Stimulated activated CD8-positive, alpha-beta memory T cell treated with anti-CD3 and anti-CD28 coated beads, Interleukin-4, amount 100 ng/mL, for 48 hours (primary cell): ENCODE measurements at regions not wholly inside any gene's neighbourhood (a gene's known extent, or its start where the extent isn't known, plus 50 kb on each side); places are given as distances from the start of the nearest gene placed in this dataset.

Experiments
- DNase-seq: peaks from one replicate; pipeline ENCODE4 v3.0.0-alpha.2; 2020

DNA sequence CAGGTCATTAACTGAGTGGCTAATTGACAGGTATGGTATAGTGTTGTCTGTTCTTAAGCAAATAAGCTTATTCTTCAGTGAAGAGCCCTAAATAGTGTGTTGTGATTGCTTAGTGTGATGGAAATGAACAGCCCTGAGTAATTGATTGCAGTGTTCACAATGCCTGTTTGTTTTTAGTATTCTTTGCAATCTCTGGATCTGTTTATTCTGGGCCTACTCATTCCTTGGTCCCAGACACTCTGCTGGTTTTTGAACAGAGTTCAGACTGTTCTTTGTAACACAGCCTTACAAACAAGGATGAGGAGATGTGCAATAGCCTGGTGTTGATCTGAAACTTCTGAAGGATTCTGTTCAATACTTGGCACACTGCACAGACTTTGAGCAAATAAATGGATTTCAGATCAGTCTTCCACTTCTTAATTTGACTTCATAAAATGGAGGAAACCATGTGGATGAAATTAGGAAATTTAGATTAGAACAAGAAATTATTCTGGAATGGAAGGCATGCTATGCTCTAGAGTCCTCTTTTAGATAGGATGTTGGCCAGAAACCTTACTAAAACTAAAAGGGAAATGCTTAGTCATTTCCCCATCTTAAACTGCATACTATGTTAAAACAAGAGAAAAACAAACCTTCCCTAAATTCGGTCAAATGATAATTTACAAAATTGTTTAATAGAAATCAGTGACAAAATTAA is 444.2 kb upstream of the SEMA3D start:
- no peak for DNase-seq

DNA sequence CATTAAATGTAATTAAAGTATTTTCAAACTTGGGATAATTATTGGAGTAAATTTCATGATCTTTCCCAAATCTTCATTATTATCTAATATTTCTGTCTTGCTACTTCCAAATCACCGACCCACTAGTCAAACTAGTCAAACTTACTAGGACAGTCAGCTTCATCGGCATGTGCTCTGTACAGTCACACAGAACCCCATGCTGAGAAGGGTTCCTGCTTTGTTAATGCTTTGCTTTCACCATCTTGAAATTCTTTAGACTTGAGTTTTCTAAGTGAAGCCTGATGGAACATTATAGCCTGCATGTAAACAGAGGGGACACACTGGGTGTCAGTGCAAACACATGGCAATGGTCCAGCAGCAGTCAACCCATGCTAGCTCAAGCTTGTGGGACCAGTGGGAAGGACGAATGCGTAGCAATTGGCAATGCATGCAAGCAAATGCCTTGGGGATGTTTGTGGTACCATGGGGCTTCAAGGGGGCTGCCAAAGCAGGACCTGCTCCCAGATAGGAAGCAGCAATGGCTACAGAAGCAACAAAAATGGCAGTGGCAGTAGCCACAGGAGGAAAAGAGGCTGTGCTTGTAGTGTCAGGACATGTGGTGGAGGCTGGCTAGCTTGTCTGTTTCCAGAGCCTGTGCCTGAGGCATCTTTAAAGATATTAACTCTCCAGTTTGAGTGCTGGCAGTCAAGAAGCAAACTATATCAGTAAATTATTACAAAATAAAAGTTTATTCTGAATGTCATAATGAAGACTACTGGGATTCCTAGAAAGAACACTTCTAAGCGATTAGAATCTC is 441.1 kb upstream of the SEMA3D start:
- DNase-seq: no peak

DNA sequence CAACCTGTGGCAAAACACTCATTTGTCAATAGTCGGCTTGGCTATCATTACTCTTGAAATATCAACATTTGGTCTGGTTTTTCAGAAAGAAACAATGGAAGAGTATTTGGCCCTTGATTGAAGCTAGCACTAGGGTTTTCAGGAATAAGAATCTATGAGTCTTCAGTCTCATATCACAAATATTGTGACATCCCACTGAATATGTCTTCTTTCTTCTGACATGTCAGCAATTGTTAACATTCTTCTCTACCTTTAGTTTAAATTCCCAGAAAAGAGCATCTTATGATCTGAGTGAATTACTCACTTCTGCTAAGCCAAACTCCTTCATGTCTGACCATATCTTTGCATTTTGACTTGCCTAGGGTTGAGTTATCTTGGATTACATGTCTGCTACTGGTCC is 435.2 kb upstream of the SEMA3D start:
- DNase-seq: no peak

DNA sequence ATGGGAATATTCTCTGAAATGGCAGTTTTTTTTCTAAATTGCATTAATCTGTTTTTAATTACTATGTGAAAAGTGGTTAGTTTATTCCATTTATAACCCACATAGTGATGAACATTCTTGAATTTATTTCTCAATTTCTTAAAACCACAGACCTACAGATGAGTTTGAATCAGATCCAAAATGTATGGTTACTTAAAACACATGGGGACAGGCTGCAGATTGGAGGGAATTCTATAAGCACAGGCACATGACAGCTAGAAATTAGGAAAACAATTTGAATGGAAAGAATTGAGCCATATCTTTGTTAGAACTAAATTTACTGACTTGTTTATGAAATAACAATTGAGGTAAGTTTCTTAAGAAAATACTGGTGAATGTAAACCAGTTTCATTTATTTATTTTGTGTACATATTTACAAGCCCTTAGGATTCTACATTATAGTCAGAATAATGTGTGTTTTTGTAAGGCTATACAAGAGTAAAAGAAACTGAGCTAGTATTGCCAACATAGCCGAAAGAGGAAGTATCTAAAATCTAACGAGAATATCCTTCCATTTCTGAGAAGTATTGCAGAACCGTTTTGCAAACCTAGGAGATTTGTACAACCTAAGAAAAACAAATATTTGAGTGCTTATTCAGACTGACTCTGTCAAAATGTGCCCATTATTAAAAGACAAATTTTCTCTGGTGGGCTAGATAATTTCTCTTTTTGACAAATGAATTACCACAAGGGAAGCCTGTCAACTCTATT is 434.3 kb upstream of the SEMA3D start:
- no peak for DNase-seq

DNA sequence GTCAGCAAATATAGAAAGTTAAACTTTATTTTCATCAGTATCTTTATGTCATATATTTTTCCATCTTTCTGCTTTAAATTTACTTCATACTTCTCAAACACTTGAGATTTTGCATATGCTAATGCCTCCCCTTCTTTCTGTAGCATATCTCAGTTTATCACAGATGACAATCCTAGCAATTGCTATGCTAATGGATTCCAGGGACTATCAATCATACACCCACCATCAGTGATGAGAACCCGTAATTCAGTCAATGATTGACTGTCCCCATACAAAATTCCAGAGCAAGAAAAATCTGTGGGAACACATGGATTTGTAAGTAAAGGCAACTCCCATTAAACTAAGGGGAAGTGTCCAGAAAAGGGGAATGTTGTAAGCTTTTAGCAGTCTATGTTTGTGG is 432.4 kb upstream of the SEMA3D start:
- no peak for DNase-seq

DNA sequence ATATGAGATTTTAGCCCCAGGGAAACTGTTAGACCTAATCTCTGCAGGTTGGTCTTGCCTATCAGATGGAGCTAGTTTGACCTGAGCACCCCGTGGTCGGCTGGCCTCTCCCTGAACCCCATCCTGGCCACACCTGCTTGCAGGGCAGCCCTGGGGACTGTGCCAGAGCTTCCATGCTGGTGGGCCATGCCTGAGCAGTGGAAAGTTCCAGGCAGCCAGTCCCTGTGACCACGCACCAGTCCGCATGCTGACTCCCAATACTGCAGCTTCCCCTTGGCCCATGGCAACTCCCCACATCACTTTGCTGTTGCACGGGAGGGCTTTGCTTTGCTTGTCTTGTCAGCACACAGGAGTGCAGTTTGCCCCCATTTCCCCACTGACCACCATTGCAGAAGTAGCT is 427.8 kb upstream of the SEMA3D start:
- no peak for DNase-seq

DNA sequence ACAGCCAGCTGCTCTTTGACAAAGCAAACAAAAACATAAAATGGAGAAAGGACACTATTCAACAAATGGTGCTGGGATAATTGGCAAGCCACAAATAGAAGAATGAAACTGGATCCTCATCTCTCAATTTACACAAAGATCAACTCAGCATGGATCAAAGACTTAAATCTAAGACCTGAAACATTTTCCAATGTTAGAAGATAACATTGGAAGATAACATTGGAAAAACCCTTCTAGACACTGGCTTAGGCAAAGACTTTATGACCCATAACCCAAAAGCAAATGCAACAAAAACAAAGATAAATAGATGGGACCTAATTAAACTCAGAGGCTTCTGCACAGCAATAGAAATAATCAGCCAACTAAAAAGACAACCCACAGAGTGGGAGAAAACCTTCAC is 425.7 kb upstream of the SEMA3D start:
- DNase-seq: no peak

DNA sequence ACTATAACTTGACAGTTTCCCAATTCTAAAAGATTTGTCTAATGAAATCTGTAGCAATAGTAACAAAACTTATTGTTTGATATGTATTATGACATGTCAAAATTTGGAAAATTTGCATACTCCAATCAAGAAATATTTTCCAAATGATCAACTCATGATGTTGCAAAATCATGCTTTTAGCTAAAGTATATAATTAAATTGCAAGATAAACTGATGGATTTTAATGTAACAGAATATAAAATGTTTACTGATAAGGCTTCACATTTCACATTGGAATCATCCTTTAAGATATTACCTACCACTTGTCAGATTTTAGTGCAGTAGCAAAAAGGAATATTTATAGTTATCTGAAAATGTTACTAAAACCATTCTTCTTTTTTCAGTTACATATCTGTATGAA is 421.9 kb upstream of the SEMA3D start:
- DNase-seq: no peak

DNA sequence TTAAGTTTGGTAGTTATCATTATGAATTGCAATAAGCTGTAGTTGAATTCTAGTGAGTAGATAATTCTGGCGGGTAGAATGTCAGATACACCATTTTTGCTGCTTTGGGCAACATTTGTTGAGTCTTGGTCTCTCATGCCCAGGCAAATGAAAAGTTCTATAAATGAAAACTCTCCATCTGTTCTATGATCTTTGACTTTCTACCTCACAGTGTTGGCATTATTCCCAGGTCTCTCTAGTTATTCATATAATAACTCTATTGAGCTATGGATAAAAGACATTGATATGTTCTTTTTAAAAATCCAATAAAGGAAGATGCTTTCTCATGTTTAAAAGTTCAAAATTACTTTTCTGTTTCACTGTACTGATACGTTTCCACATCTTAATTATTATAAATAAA is 415.3 kb upstream of the SEMA3D start:
- DNase-seq: no peak

DNA sequence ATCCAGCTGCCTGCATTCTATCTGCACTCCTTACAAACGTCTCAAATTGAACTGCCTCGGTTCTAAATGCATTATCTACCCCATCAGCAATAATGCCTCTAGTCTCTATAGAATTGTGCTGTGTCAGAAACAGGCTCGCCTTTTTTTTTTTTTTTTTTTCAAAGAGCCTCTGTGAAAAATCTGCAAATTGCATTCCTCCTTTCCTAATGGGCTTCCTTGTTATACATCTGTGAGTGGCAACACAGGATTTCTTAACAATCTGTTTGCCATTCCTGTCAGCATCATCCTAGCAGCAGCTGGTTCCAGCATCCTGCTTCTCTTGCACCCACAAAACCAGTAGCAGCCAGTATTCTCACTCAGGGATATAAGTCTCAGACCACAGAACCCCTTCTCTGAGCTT is 413.5 kb upstream of the SEMA3D start:
- DNase-seq: no peak

DNA sequence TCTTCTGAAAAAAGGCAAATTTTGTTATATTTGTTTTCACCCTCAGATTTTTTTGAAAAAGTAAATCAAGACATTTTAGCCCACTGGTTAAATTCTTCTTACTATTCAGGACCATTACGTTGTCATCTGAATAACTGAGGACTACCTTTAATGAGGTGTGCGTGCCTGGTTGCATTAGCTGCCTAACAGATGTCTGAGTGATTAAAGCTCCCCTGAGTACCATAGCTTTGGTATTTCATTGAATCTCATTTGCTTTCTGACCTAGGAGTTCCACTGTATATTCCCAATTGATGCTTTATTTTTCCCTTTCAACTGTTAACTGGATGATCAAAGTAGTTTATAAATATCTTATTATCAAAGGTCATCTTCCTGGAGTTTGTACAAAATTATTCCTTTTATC is 410.0 kb upstream of the SEMA3D start:
- no peak for DNase-seq

DNA sequence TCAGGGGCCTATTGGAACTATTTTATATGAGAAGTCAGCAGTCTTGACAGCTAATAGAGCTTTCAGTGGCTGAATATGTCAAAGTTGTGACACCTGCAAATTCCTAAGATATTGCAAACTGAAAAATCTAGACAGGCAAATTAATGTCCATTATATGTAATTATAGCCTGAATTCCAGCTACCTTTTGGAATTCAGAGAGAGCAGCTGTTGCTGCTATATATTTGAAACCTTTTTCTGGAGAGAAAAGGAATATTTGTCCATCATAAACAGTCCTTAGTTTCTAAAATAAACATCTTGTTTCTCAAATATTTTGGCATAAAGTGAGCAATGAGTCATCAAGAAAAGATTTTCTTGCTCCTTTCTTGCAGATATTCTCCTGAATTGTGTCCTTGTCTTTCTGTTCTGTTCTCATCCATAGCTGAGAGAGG is 408.9 kb upstream of the SEMA3D start:
- DNase-seq: no peak

DNA sequence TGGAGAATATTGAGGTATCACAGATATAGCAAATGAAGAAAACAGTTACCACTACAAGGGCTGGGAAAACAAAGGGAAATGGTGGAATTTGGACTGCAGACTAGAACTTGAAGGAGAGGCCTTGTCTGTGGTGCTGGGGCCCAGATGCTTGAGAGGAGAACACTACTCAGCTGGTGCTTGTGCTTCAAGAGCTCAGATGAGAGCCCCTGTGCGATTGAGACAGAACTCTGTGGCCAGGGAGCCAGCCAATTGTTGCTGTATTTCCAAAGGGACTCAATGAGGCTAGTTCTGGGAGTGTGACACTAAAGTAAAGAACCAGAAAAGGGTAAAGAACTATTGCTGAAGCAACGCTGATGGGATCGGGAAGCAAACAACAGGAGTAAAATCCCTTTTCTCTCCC is 406.5 kb upstream of the SEMA3D start:
- DNase-seq: no peak

DNA sequence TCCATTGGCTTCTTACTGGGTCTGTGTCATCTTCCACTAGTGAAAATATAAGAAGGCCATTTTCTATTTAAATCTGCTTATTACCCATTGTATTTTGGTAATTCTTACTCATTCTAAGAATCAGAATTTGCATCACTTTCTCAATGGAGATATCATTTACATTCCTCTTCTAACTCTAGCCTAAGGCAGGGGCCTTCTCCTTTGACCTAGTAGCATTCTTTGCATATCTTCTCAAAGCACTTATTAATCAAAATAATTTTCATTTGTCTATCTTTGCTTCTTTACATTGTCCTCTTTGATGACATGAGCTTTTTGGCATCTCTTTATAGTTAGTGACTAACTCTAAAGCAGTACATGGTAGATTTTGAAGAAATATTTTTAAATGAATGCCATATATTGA is 400.9 kb upstream of the SEMA3D start:
- DNase-seq: no peak

DNA sequence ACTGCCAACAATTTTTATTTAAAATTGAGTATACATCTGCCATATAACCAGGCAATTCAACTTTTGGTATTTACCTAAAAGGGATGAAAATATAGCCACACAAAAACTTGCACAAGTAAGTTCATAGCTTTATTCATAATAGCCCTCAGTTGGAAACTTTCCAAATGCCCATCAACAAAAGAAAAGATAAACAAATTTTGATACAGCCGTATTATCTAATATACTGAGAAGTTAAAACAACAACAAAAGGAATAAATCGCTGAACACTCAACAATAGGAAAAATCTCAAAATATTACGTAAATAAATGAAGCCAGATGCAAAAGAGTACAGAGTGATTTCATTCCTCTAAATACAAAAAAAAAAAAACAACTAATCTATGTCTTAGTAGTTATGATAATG is 399.2 kb upstream of the SEMA3D start:
- DNase-seq: no peak

DNA sequence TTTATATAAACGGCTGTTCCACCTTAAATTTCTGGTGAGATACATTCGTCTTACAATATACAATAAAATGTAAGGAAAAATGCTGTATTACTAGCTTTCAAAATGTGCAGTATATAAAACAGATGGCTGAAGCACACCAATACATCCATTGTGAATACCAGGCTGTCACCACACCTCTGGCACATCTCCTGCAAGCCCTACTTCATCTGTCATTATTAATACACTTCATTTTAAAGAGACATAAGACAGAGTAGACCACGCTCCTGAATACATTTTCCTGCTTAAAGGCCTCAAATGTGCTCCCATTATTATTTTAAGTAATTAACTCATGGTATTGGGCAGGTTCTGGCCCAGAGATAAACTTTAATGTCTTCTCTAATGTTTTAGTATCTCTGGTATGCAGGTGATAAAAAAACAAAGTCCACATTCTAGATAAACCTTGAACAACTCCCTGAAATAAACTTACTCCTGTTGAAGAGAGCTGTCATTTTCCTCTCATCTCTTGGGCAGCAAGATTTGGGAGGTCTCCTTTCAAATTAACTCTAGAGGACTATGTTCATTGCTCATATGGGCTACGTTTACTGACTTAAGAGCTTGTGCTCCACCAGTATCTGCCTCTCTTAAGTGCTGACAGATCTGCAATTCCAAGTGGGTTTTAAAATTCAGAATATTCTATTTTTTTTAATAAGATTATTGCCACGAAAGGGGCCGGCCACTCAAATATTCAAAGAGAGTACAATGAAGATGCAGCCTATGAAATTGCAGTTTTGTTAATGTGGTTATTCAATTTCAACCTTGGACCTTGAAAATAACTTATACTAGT is 396.5 kb upstream of the SEMA3D start:
- DNase-seq: no peak

DNA sequence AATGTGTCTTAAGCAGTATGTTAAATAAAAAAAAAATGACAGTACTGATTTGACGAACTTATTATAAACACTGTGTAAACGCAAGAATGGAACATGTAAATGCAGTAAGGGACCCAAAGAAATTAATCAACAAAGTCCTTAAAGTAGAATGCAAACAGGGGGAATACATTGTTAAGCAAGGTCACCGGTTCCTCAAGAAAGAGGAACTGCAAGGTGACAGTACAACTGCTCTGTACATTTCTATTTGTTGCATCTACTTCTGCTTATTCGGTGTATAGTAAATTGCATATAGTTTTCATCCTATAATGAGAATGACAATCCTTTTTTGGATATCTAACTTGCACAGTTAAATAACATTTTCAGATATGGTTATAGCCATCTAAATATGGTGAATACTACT is 387.0 kb upstream of the SEMA3D start:
- no peak for DNase-seq

DNA sequence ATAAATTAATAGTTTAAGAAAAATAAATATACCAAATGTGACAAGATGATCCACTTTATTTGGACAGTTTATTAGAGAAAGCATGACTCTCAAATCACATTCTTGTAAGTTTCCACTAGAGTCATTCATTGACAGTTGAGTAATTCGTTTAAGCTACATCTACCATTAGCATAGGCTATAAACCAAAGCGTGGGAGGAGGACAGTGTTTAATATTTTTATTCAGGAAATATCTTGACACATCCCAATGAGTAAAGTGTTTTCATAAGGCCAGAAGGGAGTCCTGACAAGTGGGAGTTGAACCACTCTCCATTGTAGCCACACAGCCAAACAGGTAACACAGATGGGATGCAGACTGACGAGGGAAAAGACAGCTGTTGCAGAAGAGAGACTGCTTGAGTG is 386.5 kb upstream of the SEMA3D start:
- DNase-seq: no peak

DNA sequence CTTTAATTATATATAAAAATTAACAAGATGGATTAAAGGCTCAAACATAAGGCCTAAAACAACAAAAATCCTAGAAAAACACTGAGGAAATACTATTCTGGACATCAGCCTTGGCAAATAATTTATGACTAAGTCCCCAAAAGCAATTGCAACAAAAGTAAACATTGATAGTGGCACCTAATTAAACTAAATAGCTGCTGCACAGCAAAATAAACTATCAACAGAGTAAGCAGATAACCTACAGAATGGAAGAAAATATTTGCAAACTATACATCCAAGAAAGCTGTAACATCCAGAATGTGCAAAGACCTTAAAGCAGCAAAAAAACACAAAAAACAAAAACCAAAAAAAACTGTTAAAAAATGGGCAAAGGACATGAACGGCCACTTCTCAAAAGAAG is 384.0 kb upstream of the SEMA3D start:
- no peak for DNase-seq

DNA sequence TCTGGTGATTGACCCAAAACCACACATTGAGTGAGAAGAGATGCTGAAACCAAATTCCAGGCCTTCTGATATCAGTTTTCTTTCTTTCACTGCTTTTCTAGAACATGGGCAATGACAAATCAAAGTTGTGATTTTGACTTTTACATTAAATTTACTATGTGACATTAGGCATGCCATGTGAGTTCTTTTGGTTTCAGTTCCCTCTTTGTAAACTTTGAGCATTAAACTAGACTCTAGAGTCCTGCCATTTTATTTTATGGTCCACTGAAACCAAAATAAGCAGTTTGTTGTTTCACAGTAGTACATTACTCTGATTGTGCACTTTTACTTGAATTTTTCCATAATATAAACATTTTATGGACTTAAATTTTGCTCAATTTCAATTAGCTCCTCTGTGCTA is 381.1 kb upstream of the SEMA3D start:
- no peak for DNase-seq

DNA sequence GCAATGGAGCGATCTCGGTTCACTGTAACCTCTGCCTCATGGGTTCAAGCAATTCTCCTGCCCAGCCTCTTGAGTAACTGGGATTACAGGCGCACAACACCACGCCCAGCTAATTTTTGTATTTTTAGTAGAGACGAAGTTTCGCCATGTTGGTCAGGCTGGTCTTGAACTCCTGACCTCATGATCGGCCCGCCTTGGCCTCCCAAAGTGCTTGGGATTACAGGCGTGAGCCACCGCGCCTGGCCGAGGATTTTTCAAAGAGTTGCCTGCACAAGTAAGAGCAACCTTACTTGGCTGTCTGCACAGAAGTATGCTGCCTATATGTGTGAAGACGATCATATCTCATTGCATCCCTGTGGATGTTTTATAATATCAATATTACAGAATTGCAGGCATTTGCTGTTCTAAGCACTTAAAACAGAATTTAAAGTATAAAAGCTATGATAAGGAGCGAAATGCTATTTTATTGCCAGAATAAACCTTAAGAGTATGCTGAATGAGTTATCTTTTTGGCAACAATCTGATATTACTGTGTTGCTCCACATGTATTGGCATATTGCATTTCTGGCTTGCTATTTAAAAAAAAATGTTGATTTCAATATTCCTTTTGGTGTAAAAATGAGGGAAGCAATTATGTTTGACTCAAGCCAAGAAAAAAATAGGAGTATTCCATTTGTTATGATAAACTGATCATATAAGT is 379.4 kb upstream of the SEMA3D start:
- DNase-seq: no peak

DNA sequence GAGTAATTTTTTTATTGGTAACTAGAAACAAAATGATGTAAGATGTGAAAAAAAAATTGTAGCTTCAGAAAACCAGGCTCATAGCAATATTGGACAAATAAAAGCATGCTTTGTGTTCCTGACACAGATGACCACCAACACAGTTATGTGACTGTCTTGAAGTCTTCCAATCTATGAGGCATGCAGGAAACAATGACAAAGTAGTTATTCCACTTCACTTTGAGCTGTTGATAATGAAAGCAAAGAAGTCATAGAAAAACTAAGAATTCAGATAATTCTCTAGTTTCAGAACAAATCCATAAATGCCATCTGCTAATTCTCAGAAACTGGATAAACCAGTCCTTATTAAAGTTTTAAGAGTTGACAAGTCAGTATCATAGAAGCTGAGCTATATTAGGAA is 378.4 kb upstream of the SEMA3D start:
- no peak for DNase-seq

DNA sequence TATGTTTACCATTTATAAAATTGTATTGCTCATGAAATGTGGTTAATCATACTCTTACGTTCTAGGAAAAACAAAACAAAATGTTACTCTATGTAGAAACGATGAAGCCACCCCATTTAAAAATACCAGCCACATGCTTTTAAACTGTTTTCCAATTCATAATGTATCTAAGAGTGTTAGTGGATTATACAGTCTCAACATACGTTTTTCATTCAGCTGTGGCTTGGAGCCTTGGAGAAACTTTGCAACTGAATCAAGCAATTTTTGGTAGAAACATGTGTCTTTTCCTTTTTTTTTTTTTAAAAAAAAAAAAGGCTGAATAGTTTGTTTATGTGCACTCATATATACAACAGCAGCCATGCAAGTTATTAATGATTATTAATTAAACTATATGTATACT is 378.0 kb upstream of the SEMA3D start:
- DNase-seq: no peak
